ENCODE measurements at regions not wholly inside any gene's neighbourhood (a gene's known extent, or its start where the extent isn't known, plus 50 kb on each side); places are given as distances from the start of the nearest gene placed in this dataset.

DNA sequence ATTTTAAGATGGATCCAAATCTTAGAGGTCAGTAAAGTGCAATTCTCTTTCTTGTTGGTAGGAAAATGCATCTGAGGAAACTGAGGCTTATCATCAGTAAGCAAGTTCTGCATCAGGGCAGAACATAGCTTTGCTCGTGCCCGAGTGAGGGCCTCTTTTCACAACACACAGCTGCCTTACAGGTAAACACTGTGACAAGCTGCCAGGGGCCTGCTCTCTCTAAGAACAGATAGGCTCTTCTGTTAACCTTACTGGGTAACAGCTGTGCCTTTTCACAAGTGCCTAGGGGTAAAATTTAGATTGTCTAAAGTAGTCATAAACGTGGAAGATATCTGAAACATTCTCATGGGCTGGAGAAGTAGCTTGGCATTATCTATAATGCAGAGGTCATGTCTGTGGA lies 118.1 kb downstream of the C3orf38 start:
- no peaks in the 10 kb centered on the region for H3K4me1 Mint-ChIP-seq
- no peak overlapping the region for H3K4me3 Mint-ChIP-seq
- WGBS, 2 experiments (ENCODE audit: insufficient coverage in 1 of 2, insufficient read length in 1 of 2), result 66 to 69% methylated on average over 3 of the region's 3 CpGs

DNA sequence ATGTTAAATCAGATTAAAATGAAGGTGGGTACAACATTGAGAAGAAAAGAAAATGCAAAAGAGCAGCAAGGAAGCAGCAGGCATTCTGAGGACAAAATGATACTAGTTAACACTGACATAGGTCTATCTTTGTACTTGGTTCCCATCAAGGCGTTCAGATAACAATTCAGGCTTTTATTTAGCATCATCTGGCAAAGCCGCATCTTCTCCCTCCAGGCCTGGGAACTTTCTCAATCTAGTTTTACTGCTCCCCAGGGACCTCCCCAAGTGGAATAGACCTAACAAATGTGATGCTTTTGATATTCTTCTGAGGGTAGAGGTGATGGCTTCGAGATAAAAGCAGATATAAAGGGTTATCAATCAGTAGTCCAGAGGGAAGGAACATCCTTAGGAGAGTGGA lies 130.6 kb downstream of the C3orf38 start:
- TF ChIP-seq, protein P1, sequence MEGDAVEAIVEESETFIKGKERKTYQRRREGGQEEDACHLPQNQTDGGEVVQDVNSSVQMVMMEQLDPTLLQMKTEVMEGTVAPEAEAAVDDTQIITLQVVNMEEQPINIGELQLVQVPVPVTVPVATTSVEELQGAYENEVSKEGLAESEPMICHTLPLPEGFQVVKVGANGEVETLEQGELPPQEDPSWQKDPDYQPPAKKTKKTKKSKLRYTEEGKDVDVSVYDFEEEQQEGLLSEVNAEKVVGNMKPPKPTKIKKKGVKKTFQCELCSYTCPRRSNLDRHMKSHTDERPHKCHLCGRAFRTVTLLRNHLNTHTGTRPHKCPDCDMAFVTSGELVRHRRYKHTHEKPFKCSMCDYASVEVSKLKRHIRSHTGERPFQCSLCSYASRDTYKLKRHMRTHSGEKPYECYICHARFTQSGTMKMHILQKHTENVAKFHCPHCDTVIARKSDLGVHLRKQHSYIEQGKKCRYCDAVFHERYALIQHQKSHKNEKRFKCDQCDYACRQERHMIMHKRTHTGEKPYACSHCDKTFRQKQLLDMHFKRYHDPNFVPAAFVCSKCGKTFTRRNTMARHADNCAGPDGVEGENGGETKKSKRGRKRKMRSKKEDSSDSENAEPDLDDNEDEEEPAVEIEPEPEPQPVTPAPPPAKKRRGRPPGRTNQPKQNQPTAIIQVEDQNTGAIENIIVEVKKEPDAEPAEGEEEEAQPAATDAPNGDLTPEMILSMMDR (conservative IDR thresholded peaks at IDR 0.05), result no peak
- no peaks in the 10 kb centered on the region for H3K4me1 Mint-ChIP-seq
- Histone ChIP-seq H3K4me1 (ENCODE audit: control insufficient read depth, insufficient read depth, low read length) (no peaks in the 10 kb centered on the region), H3K27ac (ENCODE audit: low read depth, low read length) (no peak overlapping the region), H3K9ac (ENCODE audit: extremely low read depth, low read length, poor library complexity, severe bottlenecking) (no peak overlapping the region), H3K27me3 (ENCODE audit: control insufficient read depth, insufficient read depth, low read length, poor library complexity, severe bottlenecking) (no peaks in the 10 kb centered on the region), H3K9me3 (ENCODE audit: control insufficient read depth, low read length) (no peaks in the 10 kb centered on the region), H3K4me3 (ENCODE audit: low read length) (no peak overlapping the region), H3K36me3 (ENCODE audit: control insufficient read depth, insufficient read depth, low read length) (no peaks in the 10 kb centered on the region)
- H3K9me3 Mint-ChIP-seq, result no peaks in the 10 kb centered on the region
- H3K36me3 Mint-ChIP-seq (ENCODE audit: low read depth), result no peaks in the 10 kb centered on the region
- DNase-seq, result no peak
- no peaks in the 10 kb centered on the region for H3K27me3 Mint-ChIP-seq (ENCODE audit: insufficient read depth)
- H3K27ac Mint-ChIP-seq, result no peak overlapping the region
- whole genome bisulfite sequencing, 2 experiments (ENCODE audit: insufficient coverage in 1 of 2, insufficient read length in 1 of 2), result 89 to 93% methylated on average over 3 of the region's 3 CpGs
- no peak overlapping the region for H3K4me3 Mint-ChIP-seq

More for the DNA sequence above, 118.1 kb downstream of the C3orf38 start:
- Mint-ChIP-seq H3K27ac (no peak overlapping the region), H3K36me3 (ENCODE audit: low read depth) (no peaks in the 10 kb centered on the region), H3K27me3 (ENCODE audit: insufficient read depth) (no peaks in the 10 kb centered on the region), H3K9me3 (no peaks in the 10 kb centered on the region)
- Histone ChIP-seq H3K4me3 (ENCODE audit: low read length) (no peak overlapping the region), H3K27me3 (ENCODE audit: control insufficient read depth, insufficient read depth, low read length, poor library complexity, severe bottlenecking) (no peaks in the 10 kb centered on the region), H3K36me3 (ENCODE audit: control insufficient read depth, insufficient read depth, low read length) (no peaks in the 10 kb centered on the region), H3K4me1 (ENCODE audit: control insufficient read depth, insufficient read depth, low read length) (no peaks in the 10 kb centered on the region), H3K9ac (ENCODE audit: extremely low read depth, low read length, poor library complexity, severe bottlenecking) (no peak overlapping the region), H3K27ac (ENCODE audit: low read depth, low read length) (no peak overlapping the region), H3K9me3 (ENCODE audit: control insufficient read depth, low read length) (no peaks in the 10 kb centered on the region)
- TF ChIP-seq, protein P1 (conservative IDR thresholded peaks at IDR 0.05), result no peak
- DNase-seq, result no peak

DNA sequence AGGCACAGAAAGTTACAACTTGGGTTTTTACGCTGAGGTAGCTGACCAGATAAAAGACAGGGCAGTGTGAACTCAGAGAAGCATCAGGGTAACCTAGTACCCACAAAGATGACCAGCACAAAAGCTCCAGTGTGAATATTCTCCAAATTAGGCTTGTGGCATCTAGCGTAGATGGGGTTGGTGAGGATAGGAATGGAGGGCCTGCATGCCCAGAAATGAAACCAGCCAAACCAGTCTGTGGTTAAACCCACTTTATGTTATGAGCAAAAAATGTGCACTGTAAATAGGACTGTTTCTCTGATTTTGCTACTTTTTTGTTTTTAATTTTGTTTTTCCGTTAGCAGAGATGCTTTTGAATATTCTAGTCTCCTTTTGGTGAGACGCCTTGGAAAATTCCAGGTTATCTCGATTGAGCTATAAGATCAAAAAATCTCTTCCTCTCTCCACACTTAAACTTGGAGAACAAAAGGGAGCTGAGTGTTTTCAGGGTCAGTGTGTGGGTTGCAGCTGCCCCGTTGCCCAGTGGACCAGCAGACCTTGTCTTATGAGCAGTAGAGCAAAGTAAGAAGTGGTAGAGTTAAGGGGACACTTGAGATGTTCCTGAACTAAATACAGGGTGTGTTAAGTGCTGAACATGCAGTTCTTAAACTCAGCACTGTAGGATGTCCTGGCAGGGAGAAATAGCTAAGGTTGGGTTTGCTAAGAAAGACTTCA lies 132.9 kb downstream of the C3orf38 start:
- H3K9me3 Mint-ChIP-seq, result no peaks in the 10 kb centered on the region
- no peaks in the 10 kb centered on the region for H3K4me1 ChIP-seq (ENCODE audit: control insufficient read depth, insufficient read depth, low read length)
- H3K9me3 ChIP-seq (ENCODE audit: control insufficient read depth, low read length), result no peaks in the 10 kb centered on the region
- no peak overlapping the region for H3K4me3 ChIP-seq (ENCODE audit: low read length)
- no peak overlapping the region for H3K9ac ChIP-seq (ENCODE audit: extremely low read depth, low read length, poor library complexity, severe bottlenecking)
- no peak for DNase-seq
- H3K27me3 Mint-ChIP-seq (ENCODE audit: insufficient read depth), result no peaks in the 10 kb centered on the region
- no peaks in the 10 kb centered on the region for H3K36me3 Mint-ChIP-seq (ENCODE audit: low read depth)
- TF ChIP-seq, protein P1 (conservative IDR thresholded peaks at IDR 0.05), result no peak
- H3K36me3 ChIP-seq (ENCODE audit: control insufficient read depth, insufficient read depth, low read length), result no peaks in the 10 kb centered on the region
- H3K4me1 Mint-ChIP-seq, result no peaks in the 10 kb centered on the region
- H3K27ac Mint-ChIP-seq, result no peak overlapping the region
- no peaks in the 10 kb centered on the region for H3K27me3 ChIP-seq (ENCODE audit: control insufficient read depth, insufficient read depth, low read length, poor library complexity, severe bottlenecking)
- no peak overlapping the region for H3K4me3 Mint-ChIP-seq
- no peak overlapping the region for H3K27ac ChIP-seq (ENCODE audit: low read depth, low read length)
- WGBS, 2 experiments (ENCODE audit: insufficient coverage in 1 of 2, insufficient read length in 1 of 2), result 92% methylated on average over 1 to 6 of the region's 6 CpGs

Data from endodermal cell (in vitro differentiated cells).